RWPE2 (cell line): ENCODE measurements at regions not wholly inside any gene's neighbourhood (a gene's known extent, or its start where the extent isn't known, plus 50 kb on each side); places are given as distances from the start of the nearest gene placed in this dataset.

ENCODE experiments used
- ATAC-seq: fragments of 200-7000 bp; cut with Tn5 transposase; 3 replicates; pipeline ENCODE4 v1.9.1; 2021; ENCODE audit warnings: low read depth
- DNase-seq: peaks from one replicate; pipeline ENCODE4 v3.0.0-alpha.2; 2020; ENCODE audit warnings: low spot score
- H3K27ac ChIP-seq: fragments of 450-650 bp; 2 replicates; pipeline ENCODE4 v1.5.1; 2017; ENCODE audit warnings: mild to moderate bottlenecking; ENCODE audit not compliant: poor library complexity, severe bottlenecking
- H3K27me3 ChIP-seq: fragments of 250-450 bp; sonication (Bioruptor Pico); 2 replicates; pipeline ENCODE4 v1.5.1; 2021; ENCODE audit warnings: mild to moderate bottlenecking, moderate library complexity; ENCODE audit not compliant: insufficient read depth, poor library complexity, severe bottlenecking
- H3K36me3 ChIP-seq: fragments of 250-450 bp; sonication (Bioruptor Pico); 2 replicates; pipeline ENCODE4 v1.5.1; 2020; ENCODE audit warnings: low read depth, mild to moderate bottlenecking, moderate library complexity
- H3K4me1 ChIP-seq: fragments of 250-450 bp; sonication (Bioruptor Pico); 2 replicates; pipeline ENCODE4 v1.5.1; 2021; ENCODE audit warnings: mild to moderate bottlenecking, moderate library complexity; ENCODE audit not compliant: insufficient read depth, poor library complexity, severe bottlenecking
- H3K4me3 ChIP-seq: fragments of 250-450 bp; sonication (Bioruptor Pico); 2 replicates; pipeline ENCODE4 v1.5.1; 2021; ENCODE audit warnings: mild to moderate bottlenecking, moderate library complexity; ENCODE audit not compliant: severe bottlenecking
- H3K9me3 ChIP-seq: fragments of 250-450 bp; sonication (Bioruptor Pico); 2 replicates; pipeline ENCODE4 v1.5.1; 2021; ENCODE audit warnings: mild to moderate bottlenecking, moderate library complexity; ENCODE audit not compliant: severe bottlenecking
- CTCF ChIP-seq: fragments of 450-650 bp; IDR thresholded peaks from one replicate; pipeline ENCODE4 v1.5.1; 2017; ENCODE audit warnings: mild to moderate bottlenecking, moderate library complexity; ENCODE audit not compliant: poor library complexity, severe bottlenecking

DNA sequence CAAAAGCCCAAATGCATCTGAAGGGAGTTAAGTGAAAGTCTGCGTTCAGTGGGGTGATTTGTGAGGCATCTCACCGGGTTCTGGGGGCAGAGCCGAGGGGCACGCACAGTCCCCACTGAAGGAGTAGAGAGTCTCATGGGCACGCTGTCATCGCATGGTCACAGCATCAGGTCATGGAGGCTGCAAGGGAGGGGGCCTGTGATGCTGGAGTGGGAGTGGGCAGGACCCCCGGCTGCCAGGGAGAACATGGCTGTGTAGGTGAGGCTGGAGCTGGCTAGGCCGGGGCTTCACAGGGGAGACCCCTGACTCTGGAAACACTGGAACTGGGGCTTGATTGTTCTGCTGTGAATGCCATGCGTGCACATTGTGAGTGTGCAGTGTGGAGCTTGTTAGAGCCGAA is 360.5 kb downstream of the IRX2 start:
- no peak overlapping the region for H3K4me3 ChIP-seq
- no peak for DNase-seq
- H3K27ac ChIP-seq: no peak overlapping the region
- no peaks in the 10 kb centered on the region for H3K9me3 ChIP-seq
- no peaks in the 10 kb centered on the region for H3K36me3 ChIP-seq
- ATAC-seq: no peak
- TF ChIP-seq CTCF: no peak
- peaks cover 7% of the 10 kb centered on the region for H3K27me3 ChIP-seq
- H3K4me1 ChIP-seq: no peaks in the 10 kb centered on the region

DNA sequence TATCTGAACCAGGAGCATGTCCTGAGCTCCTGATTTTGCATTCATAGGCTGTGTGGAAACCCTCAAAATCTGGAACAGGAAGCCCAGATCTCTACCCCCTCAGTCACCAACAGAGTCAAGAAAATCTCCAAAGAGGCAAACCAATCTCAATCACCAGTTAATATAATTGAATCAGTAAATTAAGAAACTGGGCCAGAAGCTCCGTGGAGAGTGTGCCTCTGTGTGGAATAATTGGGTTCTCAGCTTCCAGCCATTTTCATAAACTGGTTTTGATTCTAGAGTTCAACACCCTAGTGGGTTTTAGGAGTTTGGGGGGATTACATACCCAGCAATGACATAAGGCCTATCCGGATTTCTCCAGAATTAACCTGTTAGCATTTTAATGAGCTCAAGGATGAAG is 362.9 kb downstream of the IRX2 start:
- no peaks in the 10 kb centered on the region for H3K4me1 ChIP-seq
- H3K9me3 ChIP-seq: no peaks in the 10 kb centered on the region
- DNase-seq (no peak), ATAC-seq (no peak)
- H3K36me3 ChIP-seq: no peaks in the 10 kb centered on the region
- no peak for TF ChIP-seq CTCF
- no peak overlapping the region for H3K27ac ChIP-seq
- H3K27me3 ChIP-seq: peaks cover 7% of the 10 kb centered on the region
- no peak overlapping the region for H3K4me3 ChIP-seq

- Histone ChIP-seq H3K4me3 (no peak overlapping the region), H3K27me3 (peaks cover 11% of the 10 kb centered on the region), H3K4me1 (no peaks in the 10 kb centered on the region), H3K9me3 (no peaks in the 10 kb centered on the region), H3K36me3 (no peaks in the 10 kb centered on the region), H3K27ac (no peak overlapping the region)
- ATAC-seq (no peak), DNase-seq (no peak)
- TF ChIP-seq CTCF: no peak
Measured at GRCh38 chr5:2387634-2388325, 363.7 kb downstream of the IRX2 start.

GRCh38 chr5:2387250-2387633 is 364.2 kb downstream of the IRX2 start:
- ATAC-seq (no peak), DNase-seq (no peak)
- no peak overlapping the region for H3K27ac ChIP-seq
- no peaks in the 10 kb centered on the region for H3K9me3 ChIP-seq
- peaks cover 16% of the 10 kb centered on the region for H3K27me3 ChIP-seq
- no peak overlapping the region for H3K4me3 ChIP-seq
- H3K4me1 ChIP-seq: no peaks in the 10 kb centered on the region
- TF ChIP-seq CTCF: no peak
- no peaks in the 10 kb centered on the region for H3K36me3 ChIP-seq

GRCh38 chr5:2385818-2386217 is 365.7 kb downstream of the IRX2 start:
- no peaks in the 10 kb centered on the region for H3K36me3 ChIP-seq
- no peak overlapping the region for H3K4me3 ChIP-seq
- no peak for DNase-seq
- no peak for ATAC-seq
- H3K4me1 ChIP-seq: no peaks in the 10 kb centered on the region
- H3K9me3 ChIP-seq: no peaks in the 10 kb centered on the region
- peaks cover 20% of the 10 kb centered on the region for H3K27me3 ChIP-seq
- H3K27ac ChIP-seq: no peak overlapping the region
- TF ChIP-seq CTCF: no peak
